WTC11 (cell line): ENCODE measurements at regions not wholly inside any gene's neighbourhood (a gene's known extent, or its start where the extent isn't known, plus 50 kb on each side); places are given as distances from the start of the nearest gene placed in this dataset.

Experiments used
- ATAC-seq: fragments of 200-7000 bp; cut with Tn5 transposase; 2 replicates; pipeline ENCODE4 v1.10.0; 2021; ENCODE audit warnings: mild to moderate bottlenecking, moderate library complexity
- CTCF ChIA-PET: fragments of 300-600 bp; sonication (Branson Sonifier 250); formaldehyde crosslinking; loops from one replicate; lab custom pipeline; 2021; ENCODE audit warnings: antibody characterized with exemption; lab: Charles Lee
- POLR2A ChIA-PET: fragments of 350-600 bp; sonication (Branson Sonifier 250); formaldehyde crosslinking; loops from one replicate; lab custom pipeline; 2021; ENCODE audit warnings: antibody characterized with exemption; lab: Charles Lee
- DNase-seq: peaks from one replicate; pipeline ENCODE4 v3.0.0; 2021; ENCODE audit warnings: low spot score
- H3K27ac Mint-ChIP-seq: 2 replicates; pipeline ENCODE4 v1.8.0; 2021; ENCODE audit warnings: mixed read lengths
- H3K27me3 Mint-ChIP-seq: 2 replicates; pipeline ENCODE4 v1.8.0; 2021; ENCODE audit warnings: low read depth, mild to moderate bottlenecking, moderate library complexity, mixed read lengths
- H3K36me3 Mint-ChIP-seq: 2 replicates; pipeline ENCODE4 v1.8.0; 2021; ENCODE audit warnings: mixed read lengths
- H3K4me1 Mint-ChIP-seq: 2 replicates; pipeline ENCODE4 v1.8.0; 2022; ENCODE audit warnings: mixed read lengths
- H3K4me3 Mint-ChIP-seq: 2 replicates; pipeline ENCODE4 v1.8.0; 2021; ENCODE audit warnings: mild to moderate bottlenecking, moderate library complexity, mixed read lengths
- H3K9me3 Mint-ChIP-seq: 2 replicates; pipeline ENCODE4 v1.8.0; 2021; ENCODE audit warnings: mixed read lengths
- AFF4 ChIP-seq: sonication (generic); formaldehyde crosslinking; IDR thresholded peaks from 2 replicates; pipeline ENCODE4 v1.8.1; 2023; ENCODE audit warnings: mild to moderate bottlenecking, missing genetic modification reagents, borderline replicate concordance
- ATF6 ChIP-seq: sonication (generic); formaldehyde crosslinking; IDR thresholded peaks from 2 replicates; pipeline ENCODE4 v1.8.1; 2023; ENCODE audit warnings: mild to moderate bottlenecking, missing genetic modification reagents
- CDX4 ChIP-seq: fragments of 250-450 bp; sonication (Bioruptor Pico); IDR thresholded peaks from 2 replicates; pipeline ENCODE4 v1.9.0; 2021; ENCODE audit warnings: moderate library complexity, mild to moderate bottlenecking, inconsistent platforms, borderline replicate concordance
- EMX1 ChIP-seq: fragments of 250-450 bp; sonication (Bioruptor Pico); IDR thresholded peaks from 2 replicates; pipeline ENCODE4 v1.8.0; 2021; ENCODE audit warnings: mild to moderate bottlenecking
- ESRRA ChIP-seq: sonication (generic); formaldehyde crosslinking; IDR thresholded peaks from 2 replicates; pipeline ENCODE4 v1.8.1; 2022; ENCODE audit warnings: mild to moderate bottlenecking, missing genetic modification reagents, borderline replicate concordance
- FOXJ3 ChIP-seq: sonication (generic); formaldehyde crosslinking; IDR thresholded peaks from 2 replicates; pipeline ENCODE4 v1.9.0; 2021; ENCODE audit warnings: missing genetic modification reagents, mild to moderate bottlenecking, borderline replicate concordance
- NFATC4 ChIP-seq: fragments of 250-450 bp; sonication (Bioruptor Pico); IDR thresholded peaks from 2 replicates; pipeline ENCODE4 v1.9.0; 2021; ENCODE audit warnings: mild to moderate bottlenecking
- PRDM15 ChIP-seq: sonication (generic); formaldehyde crosslinking; IDR thresholded peaks from 2 replicates; pipeline ENCODE4 v1.8.0; 2022; ENCODE audit warnings: missing genetic modification reagents
- PRRX2 ChIP-seq: fragments of 250-450 bp; sonication (Bioruptor Pico); IDR thresholded peaks from 2 replicates; pipeline ENCODE4 v1.8.0; 2021; ENCODE audit warnings: mild to moderate bottlenecking
- SMAD4 ChIP-seq: sonication (generic); formaldehyde crosslinking; IDR thresholded peaks from 2 replicates; pipeline ENCODE4 v1.8.0; 2022; ENCODE audit warnings: mild to moderate bottlenecking, missing genetic modification reagents
- SOX15 ChIP-seq: fragments of 250-450 bp; sonication (Bioruptor Pico); IDR thresholded peaks from 2 replicates; pipeline ENCODE4 v1.9.0; 2021; ENCODE audit warnings: mild to moderate bottlenecking
- USF1 ChIP-seq: sonication (generic); formaldehyde crosslinking; IDR thresholded peaks from 2 replicates; pipeline ENCODE4 v1.8.0; 2022; ENCODE audit warnings: mild to moderate bottlenecking, missing genetic modification reagents
- ZBTB43 ChIP-seq: sonication (generic); formaldehyde crosslinking; IDR thresholded peaks from 2 replicates; pipeline ENCODE4 v1.8.1; 2023; ENCODE audit warnings: mild to moderate bottlenecking, missing genetic modification reagents
- ZMAT4 ChIP-seq: fragments of 250-450 bp; sonication (Bioruptor Pico); IDR thresholded peaks from 2 replicates; pipeline ENCODE4 v1.9.0; 2021; ENCODE audit warnings: mild to moderate bottlenecking
- ZNF219 ChIP-seq: sonication (generic); formaldehyde crosslinking; IDR thresholded peaks from 2 replicates; pipeline ENCODE4 v1.8.0; 2023; ENCODE audit warnings: missing genetic modification reagents, mild to moderate bottlenecking, borderline replicate concordance
- ZNF396 ChIP-seq: fragments of 250-450 bp; sonication (Bioruptor Pico); IDR thresholded peaks from 2 replicates; pipeline ENCODE4 v1.8.0; 2021; ENCODE audit warnings: mild to moderate bottlenecking, moderate library complexity, borderline replicate concordance

- no peak for TF ChIP-seq CDX4 (CRISPR knock-in tag)
- TF ChIP-seq NFATC4 (CRISPR knock-in tag) = no peak
- TF ChIP-seq AFF4 (CRISPR knock-in tag) = no peak
- no peak for TF ChIP-seq ATF6
- TF ChIP-seq ZBTB43 = no peak
- TF ChIP-seq SMAD4 (CRISPR knock-in tag) = no peak
These were observed 258.3 kb upstream of the PMEPA1 start (continued) for GRCh38 chr20:57968120-57968519.

GRCh38 chr20:57967364-57967763 is 257.5 kb upstream of the PMEPA1 start:
- ChIA-PET POLR2A (no interaction called here), CTCF (interaction anchor here (0.6 to 1.3 kb wide), 2 partner anchors 213 to 469 kb away, joined by 3 read pairs; no protein-coding TSS in a partner anchor)
- H3K27me3 Mint-ChIP-seq = peaks cover 3% of the 10 kb centered on the region; the same call in 1 of the 2 replicates
- no peak for ATAC-seq
- TF ChIP-seq EMX1 (CRISPR knock-in tag) (no peak), USF1 (CRISPR knock-in tag) (no peak), SOX15 (CRISPR knock-in tag) (no peak), PRDM15 (CRISPR knock-in tag) (no peak), ESRRA (CRISPR knock-in tag) (no peak), ZNF219 (CRISPR knock-in tag) (no peak), FOXJ3 (no peak), ZNF396 (CRISPR knock-in tag) (no peak), ZMAT4 (no peak), PRRX2 (no peak)
- H3K4me1 Mint-ChIP-seq = no peaks in the 10 kb centered on the region; the same call in 1 of the 2 replicates
- H3K4me3 Mint-ChIP-seq = no peak overlapping the region
- no peak for DNase-seq
- H3K9me3 Mint-ChIP-seq = peaks cover 22% of the 10 kb centered on the region
- H3K36me3 Mint-ChIP-seq = no peaks in the 10 kb centered on the region
- H3K27ac Mint-ChIP-seq = no peak overlapping the region
